ENCODE measurements at regions not wholly inside any gene's neighbourhood (a gene's known extent, or its start where the extent isn't known, plus 50 kb on each side); places are given as distances from the start of the nearest gene placed in this dataset.

DNA sequence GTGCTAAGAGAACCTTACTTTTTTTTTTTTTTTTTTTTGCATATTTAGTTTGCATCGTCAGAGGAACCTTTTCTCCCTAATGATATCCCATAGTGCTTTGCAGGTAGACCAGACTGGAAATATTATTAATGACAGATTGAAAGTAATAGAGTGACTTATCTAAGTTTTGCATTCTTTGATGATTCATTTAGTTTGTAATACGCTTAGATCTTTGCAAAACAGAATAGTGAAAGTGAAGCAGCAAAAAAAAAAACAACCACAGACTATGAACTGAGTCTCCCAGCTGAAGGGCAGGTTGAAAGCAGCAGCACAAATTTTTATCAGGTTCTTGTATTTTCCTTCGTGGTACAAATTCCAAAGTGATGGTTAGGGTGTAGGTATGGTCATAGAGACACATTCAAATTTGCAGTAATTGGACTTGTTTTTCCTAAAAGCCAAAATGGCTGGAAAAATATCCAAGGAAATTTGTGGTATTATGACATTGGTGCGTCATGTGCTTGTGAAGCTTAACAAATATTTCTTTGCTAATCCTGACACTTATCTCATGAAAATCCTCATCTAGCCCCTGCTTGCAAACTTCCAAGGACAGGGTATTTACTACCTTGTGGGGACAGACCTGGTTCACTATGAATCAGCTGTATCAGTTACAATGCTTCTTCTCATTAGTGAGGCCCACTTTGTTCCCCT lies 81.8 kb upstream of the CREB5 start:
- no peak for TF ChIP-seq EZH2phosphoT487 (IDR thresholded peaks at IDR 0.05; ENCODE audit: borderline replicate concordance, low read depth, low read length)
- TF ChIP-seq, protein P1, sequence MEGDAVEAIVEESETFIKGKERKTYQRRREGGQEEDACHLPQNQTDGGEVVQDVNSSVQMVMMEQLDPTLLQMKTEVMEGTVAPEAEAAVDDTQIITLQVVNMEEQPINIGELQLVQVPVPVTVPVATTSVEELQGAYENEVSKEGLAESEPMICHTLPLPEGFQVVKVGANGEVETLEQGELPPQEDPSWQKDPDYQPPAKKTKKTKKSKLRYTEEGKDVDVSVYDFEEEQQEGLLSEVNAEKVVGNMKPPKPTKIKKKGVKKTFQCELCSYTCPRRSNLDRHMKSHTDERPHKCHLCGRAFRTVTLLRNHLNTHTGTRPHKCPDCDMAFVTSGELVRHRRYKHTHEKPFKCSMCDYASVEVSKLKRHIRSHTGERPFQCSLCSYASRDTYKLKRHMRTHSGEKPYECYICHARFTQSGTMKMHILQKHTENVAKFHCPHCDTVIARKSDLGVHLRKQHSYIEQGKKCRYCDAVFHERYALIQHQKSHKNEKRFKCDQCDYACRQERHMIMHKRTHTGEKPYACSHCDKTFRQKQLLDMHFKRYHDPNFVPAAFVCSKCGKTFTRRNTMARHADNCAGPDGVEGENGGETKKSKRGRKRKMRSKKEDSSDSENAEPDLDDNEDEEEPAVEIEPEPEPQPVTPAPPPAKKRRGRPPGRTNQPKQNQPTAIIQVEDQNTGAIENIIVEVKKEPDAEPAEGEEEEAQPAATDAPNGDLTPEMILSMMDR (conservative IDR thresholded peaks at IDR 0.05; ENCODE audit: low read length): no peak

All from OCI-LY7 (cell line).